CD4-positive, alpha-beta T cell (primary cell): ENCODE measurements at regions not wholly inside any gene's neighbourhood (a gene's known extent, or its start where the extent isn't known, plus 50 kb on each side); places are given as distances from the start of the nearest gene placed in this dataset.

Experiments
- ATAC-seq: fragments of 200-7000 bp; cut with Tn5 transposase; one replicate; pipeline ENCODE4 v1.10.0; 2022; ENCODE audit warnings: mild to moderate bottlenecking; ENCODE audit not compliant: poor library complexity
- CTCF ChIA-PET: fragments of 350-600 bp; sonication (Branson Sonifier 250); formaldehyde crosslinking; loops from one replicate; lab custom pipeline; 2021; ENCODE audit warnings: antibody characterized with exemption, inconsistent platforms; lab: Charles Lee
- POLR2A ChIA-PET: fragments of 350-600 bp; sonication (Branson Sonifier 250); formaldehyde crosslinking; loops from one replicate; lab custom pipeline; 2021; ENCODE audit warnings: antibody characterized with exemption, inconsistent platforms; lab: Charles Lee
- DNase-seq, 14 experiments: peaks; one replicate each; pipeline ENCODE4 v3.0.0-alpha.2; 2013 to 2020; ENCODE audit warnings: mixed read lengths in 2 of 14
- H3K27ac ChIP-seq, 2 donors: one replicate each; pipeline versions ENCODE4 v1.5.1 to v1.7.0; 2013; ENCODE audit warnings: low read length in 2 of 2, low read depth in 1 of 2, mild to moderate bottlenecking in 1 of 2
- H3K27me3 ChIP-seq, 2 experiments: 1 replicate in 1 of 2; 2 replicates in 1 of 2; pipeline versions ENCODE4 v1.6.1 to v1.7.0; 2013; ENCODE audit warnings: low read length in 2 of 2, control low read depth in 1 of 2, mild to moderate bottlenecking in 1 of 2, moderate library complexity in 1 of 2; ENCODE audit not compliant: insufficient read depth in 2 of 2, control insufficient read depth in 1 of 2
- H3K36me3 ChIP-seq: one replicate; pipeline ENCODE4 v1.6.1; 2013; ENCODE audit warnings: low read length, control low read depth; ENCODE audit not compliant: insufficient read depth
- H3K4me1 ChIP-seq: one replicate; pipeline ENCODE4 v1.6.1; 2013; ENCODE audit warnings: low read length, control low read depth; ENCODE audit not compliant: insufficient read depth
- H3K4me3 ChIP-seq: one replicate; pipeline ENCODE4 v1.5.1; 2013; ENCODE audit warnings: mild to moderate bottlenecking, low read length, moderate library complexity
- H3K9me3 ChIP-seq, 2 experiments: 1 replicate in 1 of 2; 2 replicates in 1 of 2; pipeline versions ENCODE4 v1.6.1 to v1.7.0; 2013; ENCODE audit warnings: low read length in 2 of 2, mild to moderate bottlenecking in 2 of 2, control low read depth in 1 of 2, moderate library complexity in 1 of 2; ENCODE audit not compliant: control insufficient read depth in 1 of 2, insufficient read depth in 1 of 2
- H3K27ac Mint-ChIP-seq: one replicate; pipeline ENCODE4 v1.8.0; 2020; ENCODE audit warnings: mixed read lengths
- H3K27me3 Mint-ChIP-seq: one replicate; pipeline ENCODE4 v1.8.0; 2021; ENCODE audit warnings: mixed read lengths
- H3K36me3 Mint-ChIP-seq: one replicate; pipeline ENCODE4 v1.8.0; 2021; ENCODE audit warnings: low read depth, mixed read lengths
- H3K4me1 Mint-ChIP-seq: one replicate; pipeline ENCODE4 v1.8.0; 2021; ENCODE audit warnings: low read depth, mixed read lengths
- H3K4me3 Mint-ChIP-seq: one replicate; pipeline ENCODE4 v1.8.0; 2020; ENCODE audit warnings: mild to moderate bottlenecking, mixed read lengths
- H3K9me3 Mint-ChIP-seq: one replicate; pipeline ENCODE4 v1.8.0; 2020; ENCODE audit warnings: mixed read lengths
- intact Hi-C, 2 experiments: fragments of 100-400 bp; cut with DNase I in 1 of 2; cut with micrococcal nuclease in 1 of 2; formaldehyde crosslinking; loops; one replicate each; pipeline versions ENCODE4 v1.15.1 to v1.9.0; 2023 to 2025; cut with DNase I, micrococcal nuclease
- TF ChIP-seq, protein P1 (sequence below): fragments of 200-600 bp; IDR thresholded peaks from one replicate; pipeline ENCODE4 v1.8.0; 2022; ENCODE audit warnings: antibody characterized with exemption, mild to moderate bottlenecking

DNA sequence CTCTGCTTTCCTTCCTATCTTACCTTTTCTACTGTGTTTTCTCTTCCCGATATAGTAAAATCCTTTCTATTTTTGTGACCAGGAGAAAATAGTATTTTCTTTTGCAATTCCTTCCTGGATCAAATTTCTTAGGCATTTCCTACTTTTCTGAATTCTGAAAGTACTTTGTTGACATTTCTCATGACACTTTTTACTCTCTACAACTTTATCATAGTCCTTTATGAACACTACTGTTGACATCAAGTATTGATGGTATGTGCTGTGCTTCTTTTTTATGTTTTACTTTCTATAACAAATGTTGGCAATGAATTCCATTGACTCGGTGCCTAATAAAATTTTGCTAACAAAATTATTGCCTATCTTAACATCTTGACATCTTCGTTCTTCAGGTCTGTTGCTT lies 217.7 kb upstream of the TCF4 start:
- H3K4me1 Mint-ChIP-seq, result no peaks in the 10 kb centered on the region
- no peaks in the 10 kb centered on the region for H3K27me3 ChIP-seq
- no peaks in the 10 kb centered on the region for H3K4me1 ChIP-seq
- H3K9me3 ChIP-seq, result no peaks in the 10 kb centered on the region
- TF ChIP-seq, protein P1, sequence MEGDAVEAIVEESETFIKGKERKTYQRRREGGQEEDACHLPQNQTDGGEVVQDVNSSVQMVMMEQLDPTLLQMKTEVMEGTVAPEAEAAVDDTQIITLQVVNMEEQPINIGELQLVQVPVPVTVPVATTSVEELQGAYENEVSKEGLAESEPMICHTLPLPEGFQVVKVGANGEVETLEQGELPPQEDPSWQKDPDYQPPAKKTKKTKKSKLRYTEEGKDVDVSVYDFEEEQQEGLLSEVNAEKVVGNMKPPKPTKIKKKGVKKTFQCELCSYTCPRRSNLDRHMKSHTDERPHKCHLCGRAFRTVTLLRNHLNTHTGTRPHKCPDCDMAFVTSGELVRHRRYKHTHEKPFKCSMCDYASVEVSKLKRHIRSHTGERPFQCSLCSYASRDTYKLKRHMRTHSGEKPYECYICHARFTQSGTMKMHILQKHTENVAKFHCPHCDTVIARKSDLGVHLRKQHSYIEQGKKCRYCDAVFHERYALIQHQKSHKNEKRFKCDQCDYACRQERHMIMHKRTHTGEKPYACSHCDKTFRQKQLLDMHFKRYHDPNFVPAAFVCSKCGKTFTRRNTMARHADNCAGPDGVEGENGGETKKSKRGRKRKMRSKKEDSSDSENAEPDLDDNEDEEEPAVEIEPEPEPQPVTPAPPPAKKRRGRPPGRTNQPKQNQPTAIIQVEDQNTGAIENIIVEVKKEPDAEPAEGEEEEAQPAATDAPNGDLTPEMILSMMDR, result no peak
- no peaks in the 10 kb centered on the region for H3K27me3 Mint-ChIP-seq
- no peak overlapping the region for H3K4me3 ChIP-seq
- no peak overlapping the region for H3K4me3 Mint-ChIP-seq
- ATAC-seq, result no peak
- intact Hi-C loops, result no loop called here
- H3K27ac Mint-ChIP-seq, result no peak overlapping the region
- CTCF ChIA-PET, result no interaction called here
- POLR2A ChIA-PET, result no interaction called here
- no peaks in the 10 kb centered on the region for H3K9me3 Mint-ChIP-seq
- DNase-seq, result no peak
- H3K36me3 Mint-ChIP-seq, result no peaks in the 10 kb centered on the region
- H3K36me3 ChIP-seq, result no peaks in the 10 kb centered on the region
- H3K27ac ChIP-seq, result no peak overlapping the region

- H3K4me3 ChIP-seq, result no peak overlapping the region
- no peaks in the 10 kb centered on the region for H3K4me1 ChIP-seq
- ChIA-PET POLR2A (no interaction called here), CTCF (no interaction called here)
- Mint-ChIP-seq H3K27ac (no peak overlapping the region), H3K4me1 (no peaks in the 10 kb centered on the region), H3K9me3 (peaks cover 2% of the 10 kb centered on the region), H3K36me3 (no peaks in the 10 kb centered on the region), H3K27me3 (no peaks in the 10 kb centered on the region), H3K4me3 (no peak overlapping the region)
- no peak for ATAC-seq
- TF ChIP-seq, protein P1, result no peak
- H3K27ac ChIP-seq, result no peak overlapping the region
- DNase-seq, result no peak
- no peaks in the 10 kb centered on the region for H3K9me3 ChIP-seq
- H3K27me3 ChIP-seq, result no peaks in the 10 kb centered on the region
- no peaks in the 10 kb centered on the region for H3K36me3 ChIP-seq
- intact Hi-C loops, result loop anchor here in 1 of 2 experiments (10.0 kb wide), 1 partner anchor 60 kb away; no protein-coding TSS in a partner anchor
Measured at GRCh38 chr18:55795101-55795669, 207.2 kb upstream of the TCF4 start.

GRCh38 chr18:55794288-55795052 lies 206.5 kb upstream of the TCF4 start:
- Histone ChIP-seq H3K4me3 (no peak overlapping the region), H3K4me1 (no peaks in the 10 kb centered on the region), H3K27ac (no peak overlapping the region), H3K9me3 (no peaks in the 10 kb centered on the region), H3K27me3 (no peaks in the 10 kb centered on the region), H3K36me3 (no peaks in the 10 kb centered on the region)
- no peak overlapping the region for H3K4me3 Mint-ChIP-seq
- TF ChIP-seq, protein P1, result no peak
- H3K27me3 Mint-ChIP-seq, result no peaks in the 10 kb centered on the region
- no peaks in the 10 kb centered on the region for H3K36me3 Mint-ChIP-seq
- POLR2A ChIA-PET, result no interaction called here
- ATAC-seq (no peak), DNase-seq (no peak)
- intact Hi-C loops, result loop anchor here in 1 of 2 experiments (10.0 kb wide), 1 partner anchor 60 kb away; no protein-coding TSS in a partner anchor
- no peaks in the 10 kb centered on the region for H3K4me1 Mint-ChIP-seq
- no peak overlapping the region for H3K27ac Mint-ChIP-seq
- H3K9me3 Mint-ChIP-seq, result peaks cover 2% of the 10 kb centered on the region
- CTCF ChIA-PET, result no interaction called here
